ENCODE measurements at regions not wholly inside any gene's neighbourhood (a gene's known extent, or its start where the extent isn't known, plus 50 kb on each side); places are given as distances from the start of the nearest gene placed in this dataset.

DNA sequence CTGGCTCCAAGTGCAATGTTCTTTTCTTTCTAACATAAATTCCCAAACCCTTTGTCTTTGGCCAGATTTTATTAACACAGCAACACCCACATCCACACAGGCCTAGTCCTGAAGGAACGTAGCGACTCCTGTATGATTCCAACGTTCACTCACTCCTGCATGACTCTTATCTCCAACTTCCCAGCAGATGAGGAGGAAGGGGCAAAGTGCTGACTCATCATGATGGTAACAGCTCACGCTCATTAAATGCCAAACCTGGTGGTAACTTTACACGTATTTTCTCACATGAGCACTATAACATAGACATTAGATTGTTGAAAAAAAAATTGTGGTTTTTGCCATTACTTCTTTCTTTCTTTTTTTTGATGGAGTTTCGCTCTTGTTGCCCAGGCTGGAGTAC, 1349.5 kb downstream of the EFNA5 start:
- DNase-seq (ENCODE audit: low spot score), result no peak
- in situ Hi-C loops (cut with MboI; ENCODE audit: low pct_unique_long_range_greater_than_20kb, low sequenced_read_pairs, unreplicated experiment), result no loop called here
- TF ChIP-seq, protein P1, sequence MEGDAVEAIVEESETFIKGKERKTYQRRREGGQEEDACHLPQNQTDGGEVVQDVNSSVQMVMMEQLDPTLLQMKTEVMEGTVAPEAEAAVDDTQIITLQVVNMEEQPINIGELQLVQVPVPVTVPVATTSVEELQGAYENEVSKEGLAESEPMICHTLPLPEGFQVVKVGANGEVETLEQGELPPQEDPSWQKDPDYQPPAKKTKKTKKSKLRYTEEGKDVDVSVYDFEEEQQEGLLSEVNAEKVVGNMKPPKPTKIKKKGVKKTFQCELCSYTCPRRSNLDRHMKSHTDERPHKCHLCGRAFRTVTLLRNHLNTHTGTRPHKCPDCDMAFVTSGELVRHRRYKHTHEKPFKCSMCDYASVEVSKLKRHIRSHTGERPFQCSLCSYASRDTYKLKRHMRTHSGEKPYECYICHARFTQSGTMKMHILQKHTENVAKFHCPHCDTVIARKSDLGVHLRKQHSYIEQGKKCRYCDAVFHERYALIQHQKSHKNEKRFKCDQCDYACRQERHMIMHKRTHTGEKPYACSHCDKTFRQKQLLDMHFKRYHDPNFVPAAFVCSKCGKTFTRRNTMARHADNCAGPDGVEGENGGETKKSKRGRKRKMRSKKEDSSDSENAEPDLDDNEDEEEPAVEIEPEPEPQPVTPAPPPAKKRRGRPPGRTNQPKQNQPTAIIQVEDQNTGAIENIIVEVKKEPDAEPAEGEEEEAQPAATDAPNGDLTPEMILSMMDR (IDR thresholded peaks at IDR 0.05; ENCODE audit: extremely low read depth, insufficient read depth, missing control alignments), result no peak

DNA sequence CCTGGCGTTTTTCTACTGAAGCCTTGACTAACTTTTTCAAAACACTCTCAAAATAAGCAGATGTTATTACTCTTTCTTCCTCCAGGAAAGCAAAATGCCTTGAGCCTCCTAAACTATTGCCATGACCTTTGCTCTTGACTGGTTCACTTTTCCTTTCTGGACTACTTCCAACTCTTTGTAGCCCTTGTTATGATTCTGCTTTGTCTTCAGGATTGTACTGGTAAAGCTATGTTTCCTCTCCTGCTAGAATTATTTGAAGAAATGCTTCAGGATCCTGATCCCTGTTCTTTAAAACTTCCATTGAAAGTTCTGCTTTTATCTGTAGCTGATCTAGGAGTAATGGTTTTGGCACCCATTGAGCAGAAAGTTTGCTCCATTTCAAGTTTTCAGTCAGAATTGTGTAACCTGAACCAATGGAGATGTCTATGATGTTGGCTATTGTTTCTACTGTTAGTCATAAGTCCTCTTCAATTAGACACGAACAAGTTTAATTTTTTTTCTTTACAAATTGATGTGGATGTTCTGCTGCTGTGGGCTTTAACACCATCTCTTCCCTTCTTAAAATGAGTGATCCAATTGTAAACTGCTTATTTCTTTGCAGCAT, 1356.4 kb downstream of the EFNA5 start:
- no peak for DNase-seq (ENCODE audit: low spot score)
- in situ Hi-C loops (cut with MboI; ENCODE audit: low pct_unique_long_range_greater_than_20kb, low sequenced_read_pairs, unreplicated experiment), result no loop called here
- TF ChIP-seq, protein P1 (IDR thresholded peaks at IDR 0.05; ENCODE audit: extremely low read depth, insufficient read depth, missing control alignments), result no peak

GRCh38 chr5:106312360-106312759, 1358.4 kb downstream of the EFNA5 start:
- in situ Hi-C loops (cut with MboI; ENCODE audit: low pct_unique_long_range_greater_than_20kb, low sequenced_read_pairs, unreplicated experiment), result no loop called here
- DNase-seq (ENCODE audit: low spot score), result no peak
- TF ChIP-seq, protein P1 (IDR thresholded peaks at IDR 0.05; ENCODE audit: extremely low read depth, insufficient read depth, missing control alignments), result no peak

DNA sequence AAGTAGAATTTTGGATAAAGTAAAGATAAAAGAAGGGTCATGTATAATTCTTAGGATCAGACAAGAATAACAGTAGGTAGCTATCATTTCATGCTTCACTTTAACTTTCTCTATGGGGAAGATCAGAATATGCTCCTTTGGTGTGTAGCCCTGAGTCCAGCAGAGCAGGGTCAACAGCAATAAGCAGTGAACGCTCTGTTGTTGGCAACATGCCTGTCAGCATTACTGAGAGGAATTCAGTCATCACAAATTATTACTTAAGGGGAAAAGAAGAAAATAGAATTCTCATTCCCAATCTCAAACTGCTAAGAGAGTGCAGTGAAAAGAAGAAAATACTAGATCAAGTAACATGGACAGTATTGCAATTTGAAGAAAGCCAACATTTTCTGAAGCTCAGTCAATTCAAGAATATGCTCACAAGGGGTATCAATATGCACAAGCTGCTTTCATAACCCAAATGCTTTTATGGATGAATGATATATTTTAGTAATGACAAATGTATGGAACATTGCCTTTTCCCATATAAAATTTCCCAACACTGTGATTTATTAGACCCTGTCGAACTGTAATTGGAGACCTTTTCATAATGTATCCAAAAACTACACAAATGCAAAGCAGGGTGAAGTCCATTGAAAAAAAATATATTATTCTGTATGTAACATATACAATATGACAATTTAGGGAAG, 1359.4 kb downstream of the EFNA5 start:
- no peak for DNase-seq (ENCODE audit: low spot score)
- TF ChIP-seq, protein P1 (IDR thresholded peaks at IDR 0.05; ENCODE audit: extremely low read depth, insufficient read depth, missing control alignments), result no peak
- in situ Hi-C loops (cut with MboI; ENCODE audit: low pct_unique_long_range_greater_than_20kb, low sequenced_read_pairs, unreplicated experiment), result no loop called here

DNA sequence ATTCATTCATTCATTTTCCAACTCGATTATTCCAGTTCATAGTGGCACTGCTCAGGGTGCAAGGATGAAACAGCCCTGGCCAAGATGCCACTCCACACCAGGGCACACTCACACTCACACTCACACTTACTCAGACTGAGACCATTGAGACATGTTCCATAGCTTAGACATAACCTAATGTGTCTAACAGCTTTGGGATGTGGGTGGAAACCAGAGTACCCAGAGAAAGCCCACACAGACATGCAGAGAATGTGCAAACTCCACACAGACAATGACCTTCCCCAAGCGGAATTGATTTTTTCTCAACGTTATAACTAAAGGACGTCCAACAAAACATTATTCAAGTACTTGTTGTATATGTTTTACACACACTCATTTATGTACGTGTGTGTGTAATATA, 1363.5 kb downstream of the EFNA5 start:
- no peak for DNase-seq (ENCODE audit: low spot score)
- in situ Hi-C loops (cut with MboI; ENCODE audit: low pct_unique_long_range_greater_than_20kb, low sequenced_read_pairs, unreplicated experiment), result no loop called here
- TF ChIP-seq, protein P1 (IDR thresholded peaks at IDR 0.05; ENCODE audit: extremely low read depth, insufficient read depth, missing control alignments), result no peak

GRCh38 chr5:106306313-106307028, 1364.3 kb downstream of the EFNA5 start:
- DNase-seq (ENCODE audit: low spot score), result no peak
- TF ChIP-seq, protein P1 (IDR thresholded peaks at IDR 0.05; ENCODE audit: extremely low read depth, insufficient read depth, missing control alignments), result no peak
- in situ Hi-C loops (cut with MboI; ENCODE audit: low pct_unique_long_range_greater_than_20kb, low sequenced_read_pairs, unreplicated experiment), result no loop called here
